ENCODE measurements at regions not wholly inside any gene's neighbourhood (a gene's known extent, or its start where the extent isn't known, plus 50 kb on each side); places are given as distances from the start of the nearest gene placed in this dataset.
"Not testable (repeated sequence)": the region's sequence is repeated elsewhere in the genome, so short reads cannot be mapped to it uniquely, and the experiment has no call there.

DNA sequence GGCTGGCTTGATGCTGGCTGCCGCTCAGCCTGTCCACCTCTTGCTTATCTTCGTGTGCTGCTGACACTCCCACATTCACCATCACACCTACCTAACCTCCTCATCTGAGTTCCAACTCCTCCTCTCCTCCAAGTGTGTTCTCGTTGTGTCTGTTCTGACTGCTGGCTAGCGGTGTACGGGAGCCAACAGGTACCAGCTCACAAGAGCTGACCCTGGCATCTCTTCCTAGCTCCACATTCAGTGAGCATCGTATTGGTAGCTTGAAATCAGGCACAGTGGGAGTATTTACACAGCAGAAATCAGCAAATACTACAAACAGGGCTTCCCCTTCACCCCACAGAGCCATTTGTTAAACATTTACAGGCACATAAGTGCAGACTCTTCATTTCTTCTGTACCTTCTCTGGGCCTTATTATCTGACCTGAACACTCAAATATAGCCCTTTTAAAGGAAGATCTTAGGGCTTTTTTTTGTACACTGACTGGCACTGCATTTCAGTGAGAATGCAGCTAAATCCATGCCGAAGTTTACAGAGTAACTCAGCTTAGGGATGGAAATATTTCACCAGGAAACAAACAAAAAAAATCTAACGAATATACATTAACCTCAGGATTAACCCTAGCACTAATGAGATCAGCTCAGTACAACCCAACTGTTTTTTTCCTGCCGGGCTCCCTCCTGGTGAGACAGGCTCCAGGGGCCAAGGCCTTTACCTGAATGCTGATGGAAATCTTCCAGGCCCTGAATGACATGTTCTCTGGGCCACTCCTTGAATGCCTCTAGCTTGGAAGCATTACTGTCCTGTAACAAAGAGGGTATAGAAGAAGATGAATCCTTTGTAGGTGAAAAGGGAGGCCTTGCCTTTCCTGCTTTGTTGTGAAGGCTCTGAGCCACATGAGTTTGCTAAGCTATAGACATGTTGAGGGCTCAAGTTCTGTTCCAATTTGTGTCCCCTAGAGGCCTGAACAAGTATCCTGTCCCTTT is 150.5 kb upstream of the LPP start:
- DNase-seq = no peak

DNA sequence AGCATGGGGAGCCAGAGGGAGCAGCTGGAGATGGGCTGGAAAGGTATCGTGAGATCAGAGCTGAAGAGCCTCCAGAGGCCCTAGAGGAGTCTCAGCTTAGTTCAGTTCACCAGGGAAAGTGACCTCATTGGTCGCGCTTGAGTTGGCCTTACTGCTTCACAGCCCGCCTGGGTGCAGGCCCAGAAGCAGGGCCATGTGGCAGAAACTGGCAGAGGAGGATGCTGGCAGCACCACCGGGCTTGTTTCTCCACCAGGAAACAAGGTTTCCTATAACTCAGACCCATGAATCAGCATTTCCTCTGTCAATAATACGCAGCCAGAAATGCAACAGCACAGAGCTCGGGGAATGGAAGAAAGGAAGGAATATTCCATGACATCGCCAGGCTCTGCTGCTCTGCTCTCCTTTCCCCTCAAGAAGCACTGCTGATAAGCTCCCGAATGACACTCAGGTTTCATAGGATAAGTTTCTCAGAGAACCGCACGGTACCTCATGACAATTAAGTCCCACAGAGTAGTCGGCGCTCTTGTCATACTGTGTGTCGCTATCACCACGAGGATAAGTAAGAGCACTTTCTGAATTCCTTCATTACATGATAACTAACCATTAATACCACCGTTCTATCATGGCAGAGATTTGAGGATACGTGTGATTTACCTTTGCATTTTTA is 147.1 kb upstream of the LPP start:
- DNase-seq = peak in 1 of 2 experiments; percentile 27

DNA sequence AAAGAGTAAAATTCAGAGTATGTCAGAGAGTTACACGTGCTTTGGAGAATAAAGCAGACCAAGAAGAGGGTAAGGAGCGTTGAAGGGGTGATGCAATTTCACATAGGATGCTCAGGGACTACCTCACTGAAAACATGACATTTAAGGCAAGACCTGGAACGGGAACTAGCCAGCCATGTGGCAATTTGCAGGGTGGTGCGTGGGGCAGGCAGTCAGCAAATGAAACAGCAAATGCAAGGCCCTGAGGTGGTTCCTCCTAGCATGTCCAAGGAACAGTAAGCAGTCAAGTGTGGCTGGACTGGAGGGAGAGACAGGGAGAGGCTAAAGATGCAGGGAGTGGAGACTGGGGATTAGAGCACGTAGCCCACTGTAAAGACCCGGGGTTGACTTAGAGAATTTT is 146.1 kb upstream of the LPP start:
- DNase-seq = no peak

DNA sequence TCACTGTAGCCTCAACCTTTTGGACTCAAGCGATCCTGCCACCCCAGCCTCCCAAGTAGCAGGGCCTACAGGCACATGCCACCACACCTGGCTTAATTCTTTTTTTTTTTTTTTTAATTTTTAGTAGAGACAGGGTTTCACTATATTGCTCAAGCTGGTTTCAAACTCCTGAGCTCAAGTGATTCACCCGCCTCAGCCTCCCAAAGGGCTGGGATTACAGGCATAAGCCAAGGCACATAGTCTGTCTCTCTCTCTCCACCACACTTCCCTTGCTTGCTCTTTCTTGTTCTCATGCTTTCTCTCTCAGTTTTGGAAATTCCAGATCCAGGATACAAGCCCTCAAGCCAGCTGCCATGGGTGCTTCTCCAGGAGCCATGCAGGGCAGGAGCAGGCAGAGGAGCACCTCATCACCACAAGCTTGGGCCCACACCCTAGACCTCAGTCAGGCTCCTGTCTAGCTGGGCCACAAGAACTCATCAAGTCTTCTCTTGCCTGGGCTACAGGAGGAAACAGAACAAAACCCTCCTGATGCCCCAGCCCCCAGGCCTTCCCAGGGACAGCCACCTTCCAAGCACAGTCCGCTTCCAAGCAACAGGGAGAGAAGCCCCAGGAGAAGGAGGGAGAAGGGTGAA is 145.3 kb upstream of the LPP start:
- no peak for DNase-seq

DNA sequence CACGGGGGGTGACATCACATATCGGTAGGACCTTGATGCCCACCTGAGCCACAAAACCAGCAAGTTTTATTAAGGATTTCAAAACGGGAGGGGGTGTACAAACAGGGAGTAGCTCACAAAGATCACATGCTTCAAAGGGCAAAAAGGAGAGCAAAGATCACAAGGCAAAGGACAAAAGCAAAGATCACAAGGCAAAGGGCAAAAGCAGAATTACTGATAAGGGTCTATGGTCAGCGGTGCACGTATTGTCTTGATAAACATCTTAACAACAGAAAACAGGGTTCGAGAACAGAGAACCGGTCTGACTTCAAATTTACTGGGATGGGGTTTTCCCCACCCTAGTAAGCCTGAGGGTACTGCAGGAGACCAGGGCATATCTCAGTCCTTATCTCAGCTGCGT is 143.5 kb upstream of the LPP start:
- no peak for DNase-seq

DNA sequence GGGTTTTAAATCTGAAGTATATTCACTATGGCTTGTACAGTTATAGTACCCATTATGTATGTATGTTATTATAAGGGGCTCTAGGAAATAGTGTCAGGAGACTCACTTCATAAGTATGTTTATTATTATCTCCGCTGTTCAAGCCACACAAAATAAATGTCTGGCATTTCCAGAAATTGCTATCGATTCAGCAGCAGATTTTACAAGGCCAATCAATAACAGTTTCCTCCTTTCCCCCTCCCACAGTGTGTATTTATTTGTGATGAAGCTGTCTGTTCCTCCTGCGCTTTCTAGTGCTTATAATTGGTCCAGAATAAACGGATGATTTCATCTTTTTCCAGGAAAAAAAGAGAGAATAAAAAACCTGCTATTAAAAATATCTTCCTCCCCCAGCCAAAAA is 134.2 kb upstream of the LPP start:
- no peak for DNase-seq

DNA sequence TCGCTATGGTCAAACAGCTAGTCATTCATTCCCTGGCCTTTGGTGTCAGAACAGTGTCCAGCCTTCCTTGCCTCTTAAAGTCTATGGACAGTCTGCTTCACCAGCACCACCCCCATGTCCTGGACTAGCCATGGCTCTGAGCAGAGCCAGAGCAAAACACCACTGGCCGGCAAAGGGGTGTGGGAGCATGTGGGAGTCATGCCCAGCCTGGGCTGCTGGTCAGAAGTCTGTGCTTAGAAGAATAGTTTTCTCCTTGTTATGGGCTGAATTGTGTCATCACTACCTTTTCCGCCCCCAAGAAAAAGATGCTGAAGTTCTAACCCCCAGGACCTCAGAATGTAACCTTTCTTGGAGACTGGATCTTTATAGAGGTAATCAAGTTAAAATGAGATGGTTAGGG is 132.9 kb upstream of the LPP start:
- no peak for DNase-seq

DNA sequence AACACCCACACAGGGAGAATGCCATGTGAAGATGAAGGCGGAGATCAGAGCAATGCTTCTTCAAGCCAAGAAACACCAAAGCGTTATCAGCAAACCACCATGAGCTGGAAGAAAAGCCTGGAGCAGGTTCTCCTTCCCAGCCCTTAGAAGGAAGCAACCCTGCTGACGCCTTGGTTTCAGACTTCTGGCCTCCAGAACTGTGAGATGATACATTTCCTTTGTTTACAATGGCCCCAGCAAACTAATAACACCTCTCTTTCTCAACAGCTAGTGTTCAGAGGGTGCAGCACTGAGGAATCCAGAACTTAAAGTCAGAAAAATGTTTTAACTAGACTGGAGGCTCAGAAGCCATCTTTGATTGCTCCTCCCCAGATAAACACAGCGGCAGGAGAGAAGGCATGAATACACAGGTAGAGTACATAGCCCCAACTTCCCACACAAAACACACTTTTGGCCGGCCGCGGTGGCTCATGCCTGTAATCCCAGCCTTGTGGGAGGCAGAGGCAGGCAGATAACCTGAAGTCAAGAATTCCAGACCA is 132.4 kb upstream of the LPP start:
- DNase-seq = no peak

DNA sequence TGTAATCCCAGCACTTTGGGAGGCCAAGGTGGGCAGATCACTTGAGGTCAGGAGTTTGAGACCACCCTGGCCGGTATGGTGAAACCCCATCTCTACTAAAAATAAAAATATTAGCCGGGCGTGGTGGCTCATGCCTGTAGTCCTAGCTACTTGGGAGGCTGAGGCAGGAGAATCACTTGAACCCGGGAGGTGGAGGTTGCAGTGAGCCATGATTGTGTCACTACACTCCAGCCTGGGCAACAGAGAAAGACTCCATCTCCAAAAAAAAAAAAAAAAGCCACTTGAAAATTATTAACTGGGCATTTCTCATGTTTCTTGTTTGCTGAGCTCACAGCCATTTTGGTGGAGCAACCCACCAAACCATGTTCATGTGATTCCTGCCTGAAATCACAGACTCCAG is 131.1 kb upstream of the LPP start:
- DNase-seq = not testable (repeated sequence)

DNA sequence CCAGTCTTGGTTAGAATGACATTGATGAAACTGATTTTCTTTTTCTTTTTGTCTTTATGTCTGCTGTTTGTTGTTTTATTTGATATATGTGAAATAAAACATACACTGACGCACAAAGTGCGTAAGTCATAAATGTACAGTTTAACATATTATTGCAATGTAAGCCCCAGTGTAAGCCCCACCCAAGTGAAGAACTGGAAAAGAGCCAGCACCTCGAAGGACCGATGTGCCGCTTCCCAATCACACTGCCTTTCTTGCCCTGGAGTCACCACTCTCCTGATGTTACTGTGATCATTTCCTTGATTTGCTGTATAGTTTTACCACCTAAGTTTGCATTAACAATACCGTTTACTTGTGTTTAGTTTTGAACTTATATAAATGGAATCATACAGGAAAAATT is 128.4 kb upstream of the LPP start:
- DNase-seq = no peak

DNA sequence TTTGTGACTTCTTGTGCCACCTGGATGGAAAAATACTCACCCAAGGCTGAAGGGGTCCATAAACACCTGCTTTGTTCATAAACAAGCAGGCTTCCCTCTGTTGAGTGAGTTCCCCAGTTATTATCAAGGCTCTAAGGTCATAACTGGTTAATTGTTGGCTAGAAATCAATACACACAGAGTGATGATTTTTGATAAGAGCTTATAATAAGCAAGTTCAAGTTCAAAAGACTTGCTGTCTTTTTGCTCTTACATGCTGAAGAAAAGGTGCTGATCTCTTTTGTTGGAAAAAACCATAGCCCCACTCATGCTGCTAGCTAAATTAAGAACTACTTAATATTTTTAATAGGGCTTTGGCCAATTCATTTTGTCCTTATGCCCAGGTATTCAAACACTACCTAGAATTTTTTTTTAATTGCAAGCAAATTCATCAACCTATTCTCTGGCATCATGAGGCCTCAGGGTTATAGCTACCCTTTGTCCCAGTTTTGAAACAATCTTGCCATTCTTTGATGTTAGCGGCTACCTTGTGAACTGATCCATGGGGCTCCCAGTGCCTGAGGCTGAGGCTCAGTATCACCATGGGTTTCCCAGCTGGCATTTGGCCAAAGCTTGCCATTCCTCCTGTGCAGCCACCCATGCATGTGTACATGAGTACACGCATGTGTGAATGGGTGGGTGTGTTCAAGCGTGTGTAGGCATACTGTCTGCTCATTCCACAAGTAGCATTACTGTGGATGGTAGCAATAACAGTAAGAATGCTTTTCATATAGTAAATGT is 127.6 kb upstream of the LPP start:
- DNase-seq = no peak

DNA sequence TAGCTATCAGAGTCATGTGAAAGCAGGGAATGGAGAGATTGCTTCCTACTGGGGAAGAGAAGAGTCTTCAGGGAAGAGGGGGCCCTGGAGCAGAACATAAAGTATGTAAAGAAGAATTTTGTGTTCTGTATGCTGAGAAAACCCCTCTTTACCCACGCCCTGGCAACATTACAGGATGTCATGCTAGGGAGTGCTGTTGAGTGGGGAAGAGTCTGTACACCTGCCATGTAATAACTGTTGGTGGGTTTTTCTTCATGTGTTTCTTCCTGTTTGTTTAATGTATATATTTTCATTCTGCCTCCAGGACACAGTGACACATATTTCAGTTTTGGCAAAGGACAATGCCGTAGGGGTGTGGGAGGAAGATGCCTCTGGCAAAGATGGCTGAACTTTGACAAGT is 122.8 kb upstream of the LPP start:
- no peak for DNase-seq

DNA sequence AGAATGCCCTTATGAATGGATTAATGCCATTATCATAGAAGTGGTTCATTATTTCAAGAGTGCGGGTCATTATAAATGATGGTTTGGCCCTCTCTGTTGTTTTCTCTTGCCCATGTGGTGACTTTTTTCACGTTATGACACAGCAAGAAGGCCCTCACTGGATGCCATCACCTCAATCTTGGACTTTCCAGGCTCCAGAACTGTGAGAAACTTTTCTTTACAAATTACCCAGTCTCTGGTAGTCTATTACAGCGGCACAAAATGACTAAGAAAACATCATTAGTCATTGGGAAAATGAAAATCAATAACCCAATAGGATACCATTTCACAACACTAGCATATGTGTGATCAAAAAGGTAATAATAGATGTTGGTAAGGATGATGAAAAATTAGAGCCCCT is 119.0 kb upstream of the LPP start:
- DNase-seq = no peak

DNA sequence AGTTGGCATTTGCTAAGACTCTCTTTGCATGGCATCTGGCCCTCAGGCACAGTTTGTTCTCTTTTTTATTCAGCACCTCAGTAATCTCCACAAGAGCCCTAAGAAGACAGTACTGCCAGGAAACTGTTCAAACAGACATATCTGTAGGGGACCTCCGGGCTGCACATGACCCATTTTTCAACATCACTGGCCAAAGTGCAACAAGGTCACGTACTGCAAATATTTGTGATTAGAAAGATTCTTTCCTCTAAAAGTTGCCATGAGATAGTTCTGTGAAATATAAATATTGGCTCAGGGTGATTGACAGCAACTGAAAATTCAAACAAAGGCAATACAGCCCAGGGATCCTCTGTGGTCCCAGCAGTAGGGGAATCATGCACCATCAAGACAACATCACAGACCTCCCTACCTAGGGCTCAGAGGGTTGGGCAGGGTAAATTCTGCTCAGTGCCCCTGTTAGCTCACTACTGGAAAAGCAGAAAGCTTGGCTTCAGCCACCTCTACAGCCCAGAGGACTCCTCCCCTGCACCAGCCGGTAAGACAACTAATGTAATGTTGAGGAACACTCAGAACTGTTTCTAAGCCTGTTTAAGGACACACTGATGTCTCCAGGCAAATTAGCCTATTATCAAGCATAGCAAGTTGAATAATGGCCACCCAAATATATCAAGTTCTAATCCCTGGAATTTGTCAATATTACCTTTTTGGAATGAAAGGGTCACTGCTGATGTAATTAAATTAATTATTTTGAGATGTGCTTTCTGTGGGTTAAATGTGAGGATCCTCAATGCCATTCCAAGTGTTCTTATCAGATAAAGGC is 117.4 kb upstream of the LPP start:
- no peak for DNase-seq

DNA sequence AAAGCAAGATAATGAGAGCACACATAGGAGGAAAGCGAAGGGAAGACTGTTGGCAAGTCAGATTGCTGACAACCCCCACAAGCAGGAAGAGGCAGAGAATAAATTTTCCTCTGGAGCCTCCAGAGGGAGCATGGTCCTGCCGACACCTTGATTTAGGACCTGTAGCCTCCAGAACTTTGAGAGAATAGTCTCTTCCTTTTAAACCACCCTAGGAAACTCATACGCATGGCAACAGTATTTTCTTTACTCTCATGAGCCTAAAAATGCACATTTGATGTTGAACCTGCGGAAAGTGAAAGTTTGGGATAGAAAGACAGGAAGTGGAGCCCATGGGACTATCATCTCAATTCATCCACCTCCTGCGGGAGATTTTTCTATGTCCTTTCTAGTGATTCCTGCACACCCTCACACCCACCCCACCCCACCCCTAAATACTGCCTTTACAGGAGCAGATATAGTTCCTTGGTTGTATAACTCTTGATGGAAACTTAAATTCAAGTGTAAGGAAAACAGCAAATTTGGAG is 116.7 kb upstream of the LPP start:
- no peak for DNase-seq

DNA sequence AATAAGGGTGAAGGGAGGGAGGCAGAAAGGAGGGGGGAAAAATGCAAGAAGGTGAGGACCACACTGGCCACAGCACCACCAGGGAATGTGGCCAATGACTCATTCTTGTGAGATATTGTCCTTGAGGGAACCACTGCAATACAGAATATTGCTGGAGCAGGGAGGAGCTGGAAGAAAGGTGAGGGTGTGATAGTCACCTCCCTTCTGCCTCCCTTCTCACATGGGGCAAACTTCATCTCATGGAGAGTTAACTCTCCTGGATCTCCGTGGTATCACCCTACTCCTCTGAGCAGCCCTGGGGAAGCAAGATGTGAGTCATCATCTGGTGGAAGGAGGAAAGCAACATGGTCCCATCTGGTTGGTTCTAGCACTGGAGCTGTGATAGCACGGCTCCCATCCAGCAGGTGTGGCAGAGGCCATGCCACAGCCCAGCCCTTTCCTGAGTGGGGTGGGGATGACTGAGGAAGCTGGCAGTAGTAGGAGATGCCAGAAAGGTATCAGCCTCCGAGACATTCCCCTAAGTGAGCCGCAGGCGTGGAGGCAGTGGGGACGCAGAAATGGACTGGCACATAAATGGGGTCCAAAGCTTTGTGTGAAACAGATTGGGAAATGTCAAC is 115.9 kb upstream of the LPP start:
- no peak for DNase-seq

DNA sequence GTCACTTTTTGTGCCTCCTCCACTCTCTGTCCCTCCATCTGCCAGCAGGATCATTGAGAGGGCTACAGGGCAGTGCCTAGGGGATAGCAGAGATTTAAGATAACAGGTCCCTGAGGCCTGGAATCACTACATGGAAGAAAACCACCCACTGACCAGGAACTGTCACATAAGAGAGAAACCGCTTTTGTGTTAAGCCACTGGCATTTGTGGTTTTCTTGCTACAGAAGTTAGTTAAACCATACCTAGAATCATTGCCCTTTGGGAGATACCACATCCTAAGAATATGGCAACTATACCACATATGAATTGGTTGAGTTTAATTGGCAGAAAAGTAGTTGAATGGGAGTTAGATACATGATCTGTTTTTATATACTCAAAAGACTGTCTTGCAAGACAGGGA is 112.8 kb upstream of the LPP start:
- DNase-seq = no peak

DNA sequence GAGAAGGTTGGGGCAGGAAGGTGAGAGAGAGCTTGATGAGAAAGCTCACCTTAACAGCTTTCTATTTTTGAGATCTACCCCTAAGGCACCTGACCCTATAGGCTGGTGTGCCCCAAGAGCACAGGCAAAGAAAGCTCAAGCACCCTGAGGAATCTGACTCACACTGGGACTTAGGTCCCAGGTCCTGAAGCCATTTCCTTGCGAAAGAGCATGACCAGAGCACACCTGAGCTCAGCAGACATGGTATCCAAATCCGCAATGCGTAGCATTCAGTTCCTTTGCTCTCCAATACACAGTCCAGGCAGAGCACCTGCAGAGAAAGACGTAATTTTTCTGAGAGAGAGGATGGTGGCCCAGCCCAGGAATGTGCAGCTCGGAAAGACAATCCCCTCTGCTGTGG is 112.1 kb upstream of the LPP start:
- DNase-seq = no peak

DNA sequence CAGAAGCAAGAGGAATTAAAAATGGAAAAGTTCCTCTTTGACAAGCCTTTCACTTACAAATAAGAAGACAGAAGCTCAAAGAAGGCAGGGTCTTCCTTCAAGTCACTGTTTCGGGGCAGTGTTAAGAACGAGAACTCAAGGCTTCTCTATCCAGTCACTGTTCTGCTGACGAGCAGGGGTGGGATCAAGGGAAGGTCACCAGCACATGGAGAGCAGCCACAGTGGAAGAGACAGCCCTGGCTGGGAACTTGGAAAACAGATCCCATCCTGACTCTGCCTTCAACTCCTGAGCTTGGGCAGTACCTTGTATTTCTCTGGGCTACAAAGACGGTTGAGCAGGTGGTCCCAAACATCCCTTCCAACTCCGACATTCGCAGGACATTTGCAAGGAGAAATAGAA is 111.5 kb upstream of the LPP start:
- DNase-seq = no peak

DNA sequence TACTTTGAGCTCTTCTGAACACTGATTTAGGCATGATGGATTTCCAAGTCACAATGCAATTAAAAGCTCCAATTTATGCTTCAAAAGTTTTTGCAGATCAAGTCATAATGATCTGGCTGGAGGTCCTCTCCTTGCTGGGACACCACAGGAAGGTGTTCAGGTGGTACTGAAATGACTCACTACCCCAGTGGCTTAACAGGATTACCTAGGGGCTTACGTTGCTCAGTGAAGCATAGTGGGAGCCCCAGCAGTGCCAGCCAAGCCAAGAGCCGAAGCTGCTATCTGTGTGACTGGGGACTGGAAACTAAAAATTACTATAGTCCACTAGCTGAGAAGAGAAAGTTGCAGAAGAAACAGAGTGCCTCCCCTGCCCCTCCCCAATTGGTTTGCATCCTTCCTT is 110.1 kb upstream of the LPP start:
- no peak for DNase-seq

DNA sequence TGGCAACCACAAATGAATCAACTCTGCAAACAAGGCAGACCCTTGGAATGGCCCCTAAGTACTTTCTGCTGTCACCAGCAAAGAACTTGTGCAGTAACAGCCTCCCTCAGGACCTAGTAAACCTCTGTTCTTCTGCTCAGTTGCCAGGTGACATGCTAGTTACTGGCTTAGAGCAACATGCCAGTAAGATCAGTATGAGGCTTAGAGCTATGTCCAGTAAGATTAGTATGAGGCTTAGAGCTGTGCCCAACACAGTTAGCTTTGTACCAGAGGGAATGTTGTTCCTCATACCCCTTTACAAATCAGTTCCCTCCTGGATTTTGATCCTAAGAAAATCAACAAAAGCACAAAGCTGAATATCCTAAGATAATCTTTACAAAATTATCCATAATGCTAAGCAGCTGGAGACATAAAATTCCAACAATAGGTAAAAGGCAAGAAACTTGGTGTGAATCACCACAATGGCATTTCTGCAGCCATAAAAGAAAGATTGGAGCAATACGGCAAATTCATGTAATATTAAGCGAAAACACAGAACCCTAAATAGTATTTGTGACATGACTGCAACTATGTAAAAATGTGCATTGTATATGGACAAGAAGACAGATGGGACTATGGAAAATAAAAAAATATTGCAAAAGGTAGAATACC is 107.3 kb upstream of the LPP start:
- DNase-seq = no peak

Measured in stimulated activated CD4-positive, alpha-beta T cell treated with anti-CD3 and anti-CD28 coated beads, Interleukin-4, amount 100 ng/mL, for 4 hours (primary cell).